ENCODE measurements at regions not wholly inside any gene's neighbourhood (a gene's known extent, or its start where the extent isn't known, plus 50 kb on each side); places are given as distances from the start of the nearest gene placed in this dataset.

DNA sequence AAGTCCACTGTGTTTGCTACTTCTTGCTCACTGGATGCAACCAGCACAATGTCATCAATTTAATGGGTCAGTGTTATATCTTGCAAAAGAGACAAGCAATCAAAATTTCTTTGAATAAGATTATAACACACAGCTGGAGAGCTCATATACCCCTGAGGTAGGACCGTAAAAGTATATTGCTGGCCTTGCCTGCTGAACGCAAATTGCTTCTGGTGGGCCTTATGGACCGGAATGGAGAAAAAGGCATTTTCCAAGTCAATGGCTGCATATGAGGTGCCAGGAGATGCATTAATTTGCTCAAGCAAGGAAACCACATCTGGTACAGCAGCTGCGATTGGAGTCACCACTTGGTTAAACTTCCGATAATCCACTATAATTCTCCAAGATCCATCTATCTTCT lies 119.1 kb downstream of the ZNF280B start (continued):
- TF ChIP-seq HMGXB4 (CRISPR knock-in tag; IDR thresholded peaks at IDR 0.05; ENCODE audit: borderline replicate concordance in 1 of 2, low read depth in 1 of 2) (no peak), ZNF772 (CRISPR knock-in tag; IDR thresholded peaks at IDR 0.05) (no peak), CSRNP2 (CRISPR knock-in tag; conservative IDR thresholded peaks at IDR 0.05; ENCODE audit: low read depth) (no peak), ZNF3 (CRISPR knock-in tag; IDR thresholded peaks at IDR 0.05) (no peak)

GRCh38 chr22:22390989-22391388 lies 117.6 kb downstream of the ZNF280B start:
- H2AFZ ChIP-seq (ENCODE audit: low read length): no peak overlapping the region
- in situ Hi-C loops (cut with HindIII; ENCODE audit: extremely low pct_ligation_motif_present, low pct_unique_long_range_greater_than_20kb) (no loop called here), intact Hi-C loops (cut with micrococcal nuclease; ENCODE audit: unreplicated experiment) (no loop called here)
- H3K27ac ChIP-seq (ENCODE audit: extremely low read length, insufficient read depth, low read length): no peak overlapping the region
- H3K4me1 ChIP-seq (ENCODE audit: insufficient read depth, low read length): peaks cover 48% of the 10 kb centered on the region
- no peak for FAIRE-seq
- CTCF ChIA-PET (ENCODE audit: low intra/inter-chr PET ratio, low total read pairs): no interaction called here
- no peak overlapping the region for H3K4me2 ChIP-seq (ENCODE audit: low read depth, low read length)
- H4K20me1 ChIP-seq (ENCODE audit: insufficient read depth, low read length): no peaks in the 10 kb centered on the region
- peaks cover 13% of the 10 kb centered on the region for H3K9me3 ChIP-seq (ENCODE audit: low read length)
- H3K4me3 ChIP-seq (replicated peaks in 1 of 3; ENCODE audit: insufficient read depth in 1 of 3, low read depth in 2 of 3, low read length in 3 of 3): no peak overlapping the region
- peaks cover 0 to 1% of the 10 kb centered on the region in 2 experiments; a peak in 2 of 5 replicates for H3K27me3 ChIP-seq (ENCODE audit: control insufficient read depth in 1 of 2, insufficient read depth in 2 of 2, low read length in 2 of 2)
- no peaks in the 10 kb centered on the region for H3K79me2 ChIP-seq (ENCODE audit: insufficient read depth, low read length)
- 75% methylated on average over 4 of the region's 4 CpGs for WGBS (ENCODE audit: low lambda C conversion rate)
- no TSS peak for BruUV-seq (replicated peaks)
- H3K9ac ChIP-seq (ENCODE audit: insufficient read depth, low read depth, low read length): no peak overlapping the region
- no peaks in the 10 kb centered on the region for H3K36me3 ChIP-seq (replicated peaks in 1 of 2; ENCODE audit: control insufficient read depth in 1 of 2, insufficient read depth in 2 of 2, low read length in 2 of 2)
- POLR2A ChIA-PET: no interaction called here
- no peak for ATAC-seq
- no peak for DNase-seq (ENCODE audit: low spot score)
- no peak for TF ChIP-seq ZBTB26 (CRISPR knock-in tag; IDR thresholded peaks at IDR 0.05; ENCODE audit: borderline replicate concordance)
- no peak for TF ChIP-seq ZNF430 (CRISPR knock-in tag; IDR thresholded peaks at IDR 0.05)
- no peak for TF ChIP-seq RXRB (CRISPR knock-in tag; IDR thresholded peaks at IDR 0.05; ENCODE audit: borderline replicate concordance)
- TF ChIP-seq HHEX (CRISPR knock-in tag; IDR thresholded peaks at IDR 0.05): no peak
- no peak for TF ChIP-seq ZFP37 (CRISPR knock-in tag; IDR thresholded peaks at IDR 0.05; ENCODE audit: borderline replicate concordance)
- no peak for TF ChIP-seq ZBTB20 (CRISPR knock-in tag; IDR thresholded peaks at IDR 0.05; ENCODE audit: borderline replicate concordance, low read depth)
- no peak for TF ChIP-seq ZNF644 (CRISPR knock-in tag; IDR thresholded peaks at IDR 0.05; ENCODE audit: low read depth)
- TF ChIP-seq RARG (CRISPR knock-in tag; IDR thresholded peaks at IDR 0.05; ENCODE audit: low read depth): no peak
- no peak for TF ChIP-seq TIGD3 (CRISPR knock-in tag; IDR thresholded peaks at IDR 0.05; ENCODE audit: borderline replicate concordance)
- no peak for TF ChIP-seq ZMAT5 (CRISPR knock-in tag; IDR thresholded peaks at IDR 0.05; ENCODE audit: borderline replicate concordance, low read depth)
- no peak for TF ChIP-seq BRD4 (CRISPR knock-in tag; IDR thresholded peaks at IDR 0.05)
- TF ChIP-seq RAD51 (IDR thresholded peaks at IDR 0.05; ENCODE audit: borderline replicate concordance): no peak

Data from HepG2 (cell line).